ENCODE measurements at regions not wholly inside any gene's neighbourhood (a gene's known extent, or its start where the extent isn't known, plus 50 kb on each side); places are given as distances from the start of the nearest gene placed in this dataset.

- TF ChIP-seq CTCF (IDR thresholded peaks at IDR 0.05 in 2 of 3, conservative IDR thresholded peaks at IDR 0.05 in 1 of 3; ENCODE audit: borderline replicate concordance in 1 of 3, insufficient read depth in 1 of 3, low read depth in 2 of 3, low read length in 2 of 3), result no peak
- no peak for TF ChIP-seq POLR2A (IDR thresholded peaks at IDR 0.05; ENCODE audit: borderline replicate concordance, extremely low read depth, insufficient read depth, insufficient read length)
- no peak for TF ChIP-seq TCF7L2 (IDR thresholded peaks at IDR 0.05; ENCODE audit: borderline replicate concordance, extremely low read depth, insufficient read depth, insufficient read length)
- no peak for TF ChIP-seq CEBPB (IDR thresholded peaks at IDR 0.05; ENCODE audit: low read depth)
- TF ChIP-seq EZH2phosphoT487 (IDR thresholded peaks at IDR 0.05; ENCODE audit: borderline replicate concordance), result no peak
- no peak for TF ChIP-seq ZNF274 (IDR thresholded peaks at IDR 0.05; ENCODE audit: low read depth, low read length)
Measured at GRCh38 chr1:235027076-235027861, 101.4 kb downstream of the TOMM20 start (continued).

GRCh38 chr1:235025422-235025984 is 103.1 kb downstream of the TOMM20 start:
- no peak for DNase-seq (ENCODE audit: low read depth, low spot score)
- ChIA-PET CTCF (no interaction called here), POLR2A (no interaction called here), RAD21 (ENCODE audit: low non-redundant PET in 1 of 2, low total read pairs in 2 of 2, uncharacterized antibody in 2 of 2, unreplicated experiment in 2 of 2) (no interaction called here)
- Histone ChIP-seq H3K36me3 (ENCODE audit: control insufficient read depth in 1 of 2, insufficient read depth in 2 of 2, low read length in 2 of 2) (no peaks in the 10 kb centered on the region), H4K20me1 (ENCODE audit: insufficient read depth) (no peaks in the 10 kb centered on the region), H3K4me1 (ENCODE audit: control insufficient read depth in 1 of 2, insufficient read depth in 2 of 2, low read length in 2 of 2) (peaks cover 8 to 13% of the 10 kb centered on the region in 2 experiments), H3K4me3 (replicated peaks in 1 of 2; ENCODE audit: low read depth in 1 of 2, low read length in 2 of 2) (no peak overlapping the region), H3K9me3 (ENCODE audit: control insufficient read depth in 1 of 2, insufficient read depth in 1 of 2, low read depth in 1 of 2, low read length in 2 of 2) (no peaks in the 10 kb centered on the region), H3K27ac (ENCODE audit: low read depth, low read length) (no peak overlapping the region), H3K27me3 (ENCODE audit: insufficient read depth, low read length) (no peaks in the 10 kb centered on the region), H3K9ac (ENCODE audit: low read length) (no peak overlapping the region), H2AFZ (ENCODE audit: low read depth, low read length, poor library complexity, severe bottlenecking) (no peak overlapping the region), H3K4me2 (ENCODE audit: low read length) (no peak overlapping the region), H3K79me2 (ENCODE audit: insufficient read depth, low read length) (no peaks in the 10 kb centered on the region), H3K9me2 (ENCODE audit: insufficient read depth) (no peaks in the 10 kb centered on the region)
- BruUV-seq (replicated peaks), result no TSS peak
- intact Hi-C loops (cut with micrococcal nuclease), result no loop called here
- ATAC-seq, result no peak
- TF ChIP-seq EZH2phosphoT487 (IDR thresholded peaks at IDR 0.05; ENCODE audit: borderline replicate concordance), result no peak
- TF ChIP-seq JUND (IDR thresholded peaks at IDR 0.05), result no peak
- no peak for TF ChIP-seq CTCF (IDR thresholded peaks at IDR 0.05 in 2 of 3, conservative IDR thresholded peaks at IDR 0.05 in 1 of 3; ENCODE audit: borderline replicate concordance in 1 of 3, insufficient read depth in 1 of 3, low read depth in 2 of 3, low read length in 2 of 3)
- no peak for TF ChIP-seq POLR2A (IDR thresholded peaks at IDR 0.05; ENCODE audit: borderline replicate concordance, extremely low read depth, insufficient read depth, insufficient read length)
- TF ChIP-seq SRF (IDR thresholded peaks at IDR 0.05; ENCODE audit: low read depth), result no peak
- no peak for TF ChIP-seq CBX3 (IDR thresholded peaks at IDR 0.05; ENCODE audit: low read depth)
- no peak for TF ChIP-seq EZH2 (IDR thresholded peaks at IDR 0.05)
- no peak for TF ChIP-seq POLR2AphosphoS5 (IDR thresholded peaks at IDR 0.05; ENCODE audit: low read depth, low read length)
- no peak for TF ChIP-seq SIN3A (IDR thresholded peaks at IDR 0.05; ENCODE audit: low read depth)
- no peak for TF ChIP-seq EGR1 (IDR thresholded peaks at IDR 0.05; ENCODE audit: low read depth)
- TF ChIP-seq TCF7L2 (IDR thresholded peaks at IDR 0.05; ENCODE audit: borderline replicate concordance, extremely low read depth, insufficient read depth, insufficient read length), result no peak
- no peak for TF ChIP-seq YY1 (IDR thresholded peaks at IDR 0.05; ENCODE audit: extremely low read depth, insufficient replicate concordance, low read depth, low read length)
- no peak for TF ChIP-seq CEBPB (IDR thresholded peaks at IDR 0.05; ENCODE audit: low read depth)
- TF ChIP-seq ZFX (IDR thresholded peaks at IDR 0.05), result no peak
- no peak for TF ChIP-seq ZBTB33 (IDR thresholded peaks at IDR 0.05; ENCODE audit: extremely low read depth, insufficient replicate concordance, low read length)
- TF ChIP-seq MAX (IDR thresholded peaks at IDR 0.05), result no peak
